T-cell (primary cell): ENCODE measurements at regions not wholly inside any gene's neighbourhood (a gene's known extent, or its start where the extent isn't known, plus 50 kb on each side); places are given as distances from the start of the nearest gene placed in this dataset.

ENCODE experiments used
- ATAC-seq, 4 experiments: fragments of 200-7000 bp in 3 of 4; fragments of 150-1000 bp in 1 of 4; cut with Tn5 transposase; replicated peaks in 1 of 4; 1 replicate in 3 of 4; 2 replicates in 1 of 4; pipeline ENCODE4 v1.10.0; 2021; ENCODE audit warnings: moderate library complexity in 3 of 4, mild to moderate bottlenecking in 2 of 4, moderate number of reproducible peaks in 1 of 4
- CTCF ChIA-PET, 2 donors: fragments of 300-600 bp; sonication (Branson Sonifier 250); formaldehyde crosslinking; loops; one replicate each; lab custom pipeline; 2022; ENCODE audit warnings: antibody characterized with exemption in 2 of 2; lab: Charles Lee
- POLR2A ChIA-PET, 2 donors: fragments of 300-600 bp; sonication (Branson Sonifier 250); formaldehyde crosslinking; loops; one replicate each; lab custom pipeline; 2022; ENCODE audit warnings: antibody characterized with exemption in 2 of 2; lab: Charles Lee
- DNase-seq, 35 experiments: peaks; one replicate each; pipeline versions ENCODE4 v3.0.0 to v3.0.0-alpha.2; 2013 to 2023
- H3K27ac ChIP-seq: one replicate; pipeline ENCODE4 v1.5.1; 2013; ENCODE audit warnings: low read length
- H3K27me3 ChIP-seq, 2 experiments: replicated peaks in 1 of 2; 1 replicate in 1 of 2; 2 replicates in 1 of 2; pipeline versions ENCODE4 v1.6.1 to v1.7.0; 2013; ENCODE audit warnings: low read length in 1 of 2, mixed read lengths in 1 of 2; ENCODE audit not compliant: control insufficient read depth in 2 of 2, insufficient read depth in 2 of 2; ENCODE audit errors: extremely low read depth in 1 of 2
- H3K36me3 ChIP-seq, 2 donors: 1 replicate in 1 of 2; 2 replicates in 1 of 2; pipeline versions ENCODE4 v1.6.1 to v1.7.0; 2013; ENCODE audit warnings: low read length in 1 of 2; ENCODE audit not compliant: control insufficient read depth in 2 of 2, insufficient read depth in 1 of 2; ENCODE audit errors: extremely low read depth in 1 of 2
- H3K4me1 ChIP-seq, 2 experiments: 1 replicate in 1 of 2; 2 replicates in 1 of 2; pipeline versions ENCODE4 v1.6.1 to v1.7.0; 2013; ENCODE audit warnings: low read length in 2 of 2, mixed read lengths in 1 of 2; ENCODE audit not compliant: insufficient read depth in 2 of 2, control insufficient read depth in 1 of 2; ENCODE audit errors: extremely low read depth in 1 of 2
- H3K4me3 ChIP-seq, 2 donors: 1 replicate in 1 of 2; 2 replicates in 1 of 2; pipeline versions ENCODE4 v1.5.1 to v1.7.0; 2013; ENCODE audit warnings: mild to moderate bottlenecking in 2 of 2, low read length in 1 of 2, moderate library complexity in 1 of 2; ENCODE audit not compliant: control insufficient read depth in 1 of 2; ENCODE audit errors: extremely low read depth in 1 of 2
- H3K9me3 ChIP-seq: 2 replicates; pipeline ENCODE4 v1.7.0; 2013
- H3K27ac Mint-ChIP-seq, 2 donors: one replicate each; pipeline ENCODE4 v1.8.0; 2020 to 2021; ENCODE audit warnings: mild to moderate bottlenecking in 2 of 2, mixed read lengths in 2 of 2
- H3K27me3 Mint-ChIP-seq, 2 donors: one replicate each; pipeline ENCODE4 v1.8.0; 2021 to 2022; ENCODE audit warnings: mixed read lengths in 2 of 2
- H3K36me3 Mint-ChIP-seq: one replicate; pipeline ENCODE4 v1.8.0; 2021; ENCODE audit warnings: mixed read lengths
- H3K4me1 Mint-ChIP-seq, 3 donors: one replicate each; pipeline ENCODE4 v1.8.0; 2020 to 2022; ENCODE audit warnings: mixed read lengths in 3 of 3, mild to moderate bottlenecking in 1 of 3
- H3K4me3 Mint-ChIP-seq, 3 donors: one replicate each; pipeline ENCODE4 v1.8.0; 2020 to 2022; ENCODE audit warnings: mild to moderate bottlenecking in 3 of 3, mixed read lengths in 3 of 3, moderate library complexity in 3 of 3
- H3K9me3 Mint-ChIP-seq, 3 donors: one replicate each; pipeline ENCODE4 v1.8.0; 2020 to 2022; ENCODE audit warnings: mixed read lengths in 3 of 3
- WGBS: methylation state at CpG from one replicate; pipeline ENCODE4 v1.1.5; 2013; ENCODE audit warnings: missing lambda C conversion rate; ENCODE audit not compliant: insufficient coverage; 5-methylcytosine and 5-hydroxymethylcytosine counted together

DNA sequence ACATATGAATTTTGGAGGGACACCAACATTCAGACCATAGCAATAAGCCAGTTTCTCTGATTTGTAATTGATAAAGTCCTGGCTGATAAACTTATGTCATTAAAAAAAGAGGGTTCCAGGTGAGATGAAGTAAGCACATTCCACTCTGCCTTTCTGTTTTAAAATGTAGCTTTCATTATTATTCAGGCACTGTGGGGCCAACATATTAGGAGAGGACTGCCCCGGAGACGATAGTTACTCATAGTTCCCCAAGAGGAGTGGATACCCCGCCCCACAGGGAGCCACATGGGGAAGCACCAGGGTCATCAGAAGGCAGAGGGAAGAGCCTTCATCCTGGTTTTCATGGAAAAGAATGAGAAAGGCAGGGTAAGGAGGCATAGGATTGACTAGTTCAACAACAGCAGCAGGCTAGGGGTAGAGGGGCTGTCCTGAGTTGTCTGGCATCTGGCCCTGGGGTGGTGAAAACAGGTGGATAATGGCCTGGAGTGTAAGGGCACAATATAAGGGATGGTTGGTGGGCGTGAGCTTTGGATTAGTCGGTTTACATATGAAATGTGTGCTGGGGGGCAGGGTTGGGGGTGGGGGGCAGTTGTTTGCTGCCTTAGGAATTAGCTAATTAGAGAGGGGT, 78.7 kb upstream of the PROK2 start:
- POLR2A ChIA-PET = no interaction called here
- no peaks in the 10 kb centered on the region for H3K9me3 ChIP-seq
- no peaks in the 10 kb centered on the region for H3K36me3 ChIP-seq
- no peak overlapping the region for H3K4me3 ChIP-seq
- H3K27ac ChIP-seq = no peak overlapping the region
- Mint-ChIP-seq H3K27me3 (peaks cover 18 to 42% of the 10 kb centered on the region in 2 donors), H3K4me3 (no peak overlapping the region), H3K4me1 (peaks cover 7 to 8% (median 7%) of the 10 kb centered on the region in 3 donors), H3K9me3 (peaks cover 0 to 2% (median 0%) of the 10 kb centered on the region in 3 donors), H3K36me3 (no peaks in the 10 kb centered on the region), H3K27ac (no peak overlapping the region)
- H3K27me3 ChIP-seq = peaks cover 0 to 8% of the 10 kb centered on the region in 2 experiments
- peaks cover 0 to 3% of the 10 kb centered on the region in 2 experiments for H3K4me1 ChIP-seq
- WGBS = 62% methylated on average over 5 of the region's 5 CpGs
- CTCF ChIA-PET = interaction anchor here in 1 of 2 donors (1.4 to 1.6 kb wide), 2 partner anchors 10 to 12 kb away, joined by 4 to 7 read pairs; no protein-coding TSS in a partner anchor
- DNase-seq = no peak
- no peak for ATAC-seq

DNA sequence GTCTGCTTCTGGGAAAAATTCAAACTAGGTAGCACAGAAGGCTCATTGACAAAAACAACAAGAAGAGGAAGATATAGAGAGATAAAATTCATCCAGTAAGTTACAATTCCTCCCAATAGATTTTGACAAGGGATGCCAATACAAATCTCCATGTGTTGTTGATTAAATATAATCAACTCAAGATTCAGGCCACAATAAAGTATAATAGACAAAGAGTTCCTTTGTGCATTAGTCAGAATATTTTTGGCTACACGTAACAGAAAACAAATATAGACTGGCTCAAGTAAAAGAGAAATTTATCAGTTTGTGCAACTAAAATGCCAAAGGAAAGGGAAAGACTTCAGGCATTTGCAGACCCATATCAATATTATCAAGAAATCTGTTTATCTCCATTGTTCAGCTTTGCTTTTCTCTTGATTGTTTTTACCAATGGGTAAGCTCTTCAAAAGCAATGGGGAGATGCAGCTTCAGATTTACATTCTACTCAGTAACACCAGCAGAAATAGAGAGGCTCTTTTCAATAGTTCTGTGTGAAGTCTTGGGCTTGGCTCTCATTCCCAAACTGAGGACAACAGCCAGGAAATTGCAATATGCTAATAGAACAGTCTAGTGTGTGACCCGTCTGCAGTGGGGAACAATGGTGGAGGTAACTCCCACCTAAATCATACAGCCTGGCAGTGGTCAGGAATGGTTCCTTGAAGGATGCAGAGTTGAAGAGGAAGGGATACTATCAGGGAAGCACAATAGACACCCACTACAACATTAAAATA, 77.6 kb upstream of the PROK2 start:
- no CpG with 5 or more reads among the region's 2 CpGs for WGBS
- Histone ChIP-seq H3K9me3 (no peaks in the 10 kb centered on the region), H3K27ac (no peak overlapping the region), H3K4me1 (peaks cover 0 to 5% of the 10 kb centered on the region in 2 experiments), H3K36me3 (no peaks in the 10 kb centered on the region), H3K27me3 (peaks cover 0 to 8% of the 10 kb centered on the region in 2 experiments), H3K4me3 (no peak overlapping the region)
- ATAC-seq (no peak), DNase-seq (no peak)
- ChIA-PET POLR2A (no interaction called here), CTCF (no interaction called here)
- Mint-ChIP-seq H3K27ac (no peak overlapping the region), H3K27me3 (peaks cover 18 to 41% of the 10 kb centered on the region in 2 donors), H3K9me3 (peaks cover 0 to under 1% (median 0%) of the 10 kb centered on the region in 3 donors), H3K4me1 (peaks cover 10 to 12% (median 11%) of the 10 kb centered on the region in 3 donors), H3K4me3 (no peak overlapping the region), H3K36me3 (no peaks in the 10 kb centered on the region)

DNA sequence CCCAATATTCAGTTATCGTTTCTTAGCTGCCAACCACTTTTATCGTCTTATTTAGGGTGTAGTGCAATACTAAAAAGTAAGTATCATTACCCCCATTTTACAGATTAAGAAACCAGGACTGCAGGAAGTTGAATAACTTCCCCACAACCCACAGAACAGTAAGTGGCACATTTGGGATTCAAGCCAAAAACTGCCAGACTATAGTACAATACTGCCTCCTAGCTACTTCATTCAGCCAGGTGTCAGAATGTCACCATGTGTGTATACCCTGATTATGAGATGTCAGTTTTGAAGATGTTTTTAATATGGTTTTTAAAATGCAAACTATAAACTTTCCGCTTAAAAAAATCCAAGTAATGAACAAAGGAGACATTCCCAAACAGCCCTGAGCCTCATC, 74.2 kb upstream of the PROK2 start:
- CTCF ChIA-PET = interaction anchor here (0.6 to 1.6 kb wide), 8 partner anchors 14 to 1309 kb away, joined by 3 to 18 read pairs (median 6); no protein-coding TSS in a partner anchor
- peaks cover 10 to 12% (median 11%) of the 10 kb centered on the region in 3 donors for H3K4me1 Mint-ChIP-seq
- peak in 11 of 35 experiments; percentile 3 to 73 (median 9) for DNase-seq

DNA sequence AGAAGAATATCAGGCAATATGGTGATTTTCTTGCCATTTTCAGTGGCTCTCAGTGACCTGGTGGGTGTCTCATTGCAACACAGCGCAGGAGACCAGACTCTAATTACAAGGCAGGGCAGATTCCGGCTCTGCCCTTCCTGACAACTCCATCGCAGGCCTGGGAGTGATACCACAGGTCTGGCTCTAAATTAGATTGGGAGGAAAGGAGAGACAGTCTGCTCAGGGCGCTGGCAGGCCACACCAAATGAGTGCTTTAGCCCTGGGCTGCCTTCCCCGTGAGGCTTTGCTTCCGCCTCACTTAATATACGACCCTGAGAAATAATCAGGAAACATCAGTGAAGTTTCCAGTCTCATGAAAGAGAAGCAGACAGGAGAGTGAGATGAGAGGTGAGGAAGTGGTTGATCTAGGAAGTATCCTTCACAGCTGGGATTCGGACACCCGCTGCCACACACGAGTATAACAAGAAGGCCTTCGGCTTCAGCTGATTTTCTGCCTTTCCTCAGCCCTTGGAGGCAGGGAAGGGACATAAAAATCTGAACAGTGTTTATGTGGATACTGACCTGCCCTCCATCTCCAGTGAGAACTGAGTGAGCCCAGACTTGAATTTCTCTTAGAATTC, 73.7 kb upstream of the PROK2 start:
- peaks cover 0 to 5% of the 10 kb centered on the region in 2 experiments for H3K4me1 ChIP-seq
- DNase-seq (no peak), ATAC-seq (no peak)
- Mint-ChIP-seq H3K4me3 (no peak overlapping the region), H3K27me3 (peaks cover 13 to 28% of the 10 kb centered on the region in 2 donors), H3K4me1 (peaks cover 10 to 12% (median 11%) of the 10 kb centered on the region in 3 donors), H3K36me3 (no peaks in the 10 kb centered on the region), H3K27ac (no peak overlapping the region), H3K9me3 (no peaks in the 10 kb centered on the region)
- no peaks in the 10 kb centered on the region for H3K36me3 ChIP-seq
- ChIA-PET POLR2A (no interaction called here), CTCF (interaction anchor here (1.0 to 1.6 kb wide), 6 partner anchors 13 to 1308 kb away, joined by 3 to 16 read pairs (median 4); no protein-coding TSS in a partner anchor)
- H3K4me3 ChIP-seq = no peak overlapping the region
- H3K27ac ChIP-seq = no peak overlapping the region
- WGBS = 80% methylated on average over 7 of the region's 11 CpGs
- peaks cover 0 to 1% of the 10 kb centered on the region in 2 experiments for H3K27me3 ChIP-seq
- no peaks in the 10 kb centered on the region for H3K9me3 ChIP-seq

More for the DNA sequence above, 74.2 kb upstream of the PROK2 start:
- no CpG with 5 or more reads among the region's 3 CpGs for WGBS
- no peaks in the 10 kb centered on the region for H3K36me3 Mint-ChIP-seq
- no peaks in the 10 kb centered on the region for H3K36me3 ChIP-seq
- no peak overlapping the region for H3K4me3 Mint-ChIP-seq
- no peak overlapping the region for H3K4me3 ChIP-seq
- H3K4me1 ChIP-seq = peaks cover 0 to 5% of the 10 kb centered on the region in 2 experiments
- peaks cover 0 to 5% of the 10 kb centered on the region in 2 experiments for H3K27me3 ChIP-seq
- peaks cover 15 to 31% of the 10 kb centered on the region in 2 donors for H3K27me3 Mint-ChIP-seq
- no peaks in the 10 kb centered on the region for H3K9me3 ChIP-seq
- no peak overlapping the region for H3K27ac Mint-ChIP-seq
- ATAC-seq = peak; percentile 43 to 82 (median 76)
- H3K9me3 Mint-ChIP-seq = no peaks in the 10 kb centered on the region
- no peak overlapping the region for H3K27ac ChIP-seq
- POLR2A ChIA-PET = no interaction called here

DNA sequence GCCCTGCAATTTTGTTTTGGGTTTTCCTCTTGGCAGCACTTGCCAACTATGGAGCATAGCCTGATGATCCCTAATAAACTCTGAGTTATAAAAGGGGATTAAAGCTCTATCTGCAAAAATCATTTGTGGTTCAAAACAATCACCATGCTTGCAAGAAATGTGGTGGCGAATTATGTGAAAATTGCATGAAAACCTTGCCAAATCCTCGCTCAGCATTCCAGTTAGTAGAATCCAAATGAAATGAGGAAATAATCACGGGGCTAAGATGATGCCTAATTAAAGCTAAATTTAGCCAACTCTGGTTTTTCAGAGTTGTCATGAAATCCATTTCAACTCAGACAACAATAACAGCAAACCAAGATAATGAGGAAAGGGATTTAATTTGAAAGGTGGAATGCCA, 73.0 kb upstream of the PROK2 start:
- Histone ChIP-seq H3K27me3 (peaks cover 0 to 3% of the 10 kb centered on the region in 2 experiments), H3K9me3 (no peaks in the 10 kb centered on the region), H3K27ac (no peak overlapping the region), H3K4me1 (peaks cover 0 to 5% of the 10 kb centered on the region in 2 experiments), H3K36me3 (no peaks in the 10 kb centered on the region), H3K4me3 (no peak overlapping the region)
- WGBS = no CpG with 5 or more reads among the region's 3 CpGs
- CTCF ChIA-PET = no interaction called here
- DNase-seq = no peak
- Mint-ChIP-seq H3K4me1 (peaks cover 10 to 12% (median 11%) of the 10 kb centered on the region in 3 donors), H3K9me3 (no peaks in the 10 kb centered on the region), H3K27me3 (peaks cover 9 to 25% of the 10 kb centered on the region in 2 donors), H3K4me3 (no peak overlapping the region), H3K36me3 (no peaks in the 10 kb centered on the region), H3K27ac (no peak overlapping the region)
- ATAC-seq = no peak
- POLR2A ChIA-PET = no interaction called here

DNA sequence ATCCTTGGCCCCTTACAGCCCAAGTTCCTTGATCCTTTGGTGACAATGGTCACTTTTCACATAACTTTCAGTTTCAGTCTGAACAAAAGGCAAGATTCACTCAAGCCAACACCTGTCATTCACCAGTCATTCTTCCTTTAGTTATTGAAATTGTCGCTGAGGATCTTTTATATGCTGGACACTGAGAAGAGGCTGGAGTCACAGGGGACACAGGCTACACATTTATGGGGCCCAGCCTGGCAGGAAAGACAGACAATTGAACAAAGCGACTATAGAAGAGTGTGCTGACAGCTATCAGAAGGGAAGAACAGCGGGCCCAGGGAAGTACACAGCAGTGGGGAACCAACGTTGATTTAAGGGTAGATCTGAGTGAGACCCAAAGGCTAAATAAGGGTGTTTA, 69.8 kb upstream of the PROK2 start:
- peaks cover 10 to 12% (median 11%) of the 10 kb centered on the region in 3 donors for H3K4me1 Mint-ChIP-seq
- peaks cover 0 to 4% of the 10 kb centered on the region in 2 experiments for H3K27me3 ChIP-seq
- no peaks in the 10 kb centered on the region for H3K36me3 ChIP-seq
- WGBS = 95% methylated on average over 2 of the region's 4 CpGs
- no peaks in the 10 kb centered on the region for H3K36me3 Mint-ChIP-seq
- H3K9me3 ChIP-seq = no peaks in the 10 kb centered on the region
- ChIA-PET POLR2A (no interaction called here), CTCF (no interaction called here)
- H3K27ac ChIP-seq = no peak overlapping the region
- no peak overlapping the region for H3K27ac Mint-ChIP-seq
- H3K9me3 Mint-ChIP-seq = no peaks in the 10 kb centered on the region
- no peak for ATAC-seq
- H3K4me3 Mint-ChIP-seq = no peak overlapping the region
- no peak overlapping the region for H3K4me3 ChIP-seq
- no peak for DNase-seq
- H3K4me1 ChIP-seq = peaks cover 0 to 5% of the 10 kb centered on the region in 2 experiments
- H3K27me3 Mint-ChIP-seq = peaks cover 0 to 5% of the 10 kb centered on the region in 2 donors
